ENCODE measurements at regions not wholly inside any gene's neighbourhood (a gene's known extent, or its start where the extent isn't known, plus 50 kb on each side); places are given as distances from the start of the nearest gene placed in this dataset.
"Not testable (repeated sequence)": the region's sequence is repeated elsewhere in the genome, so short reads cannot be mapped to it uniquely, and the experiment has no call there.

DNA sequence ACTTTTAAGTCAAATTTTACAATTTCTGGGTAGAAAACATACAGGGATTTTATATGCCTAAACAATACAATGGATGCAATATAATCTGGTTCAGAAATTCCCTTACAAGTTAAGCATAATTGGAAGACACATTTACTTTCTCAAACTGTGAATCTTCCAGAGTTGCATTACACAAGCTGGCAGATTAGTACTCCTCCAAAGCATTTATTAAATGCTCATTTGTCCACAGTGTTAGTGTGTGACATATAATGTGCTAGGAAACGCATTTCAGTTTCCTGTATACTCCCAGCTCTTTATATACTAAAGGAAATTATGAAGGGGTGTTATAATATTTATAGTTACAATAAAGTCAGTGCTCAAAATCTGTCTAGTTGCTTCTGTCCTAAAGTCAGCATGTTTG lies 239.0 kb upstream of the FIGN start:
- Histone ChIP-seq H3K36me3 (no peaks in the 10 kb centered on the region), H3K27ac (no peak overlapping the region), H3K4me3 (no peak overlapping the region), H3K27me3 (no peaks in the 10 kb centered on the region), H3K9me3 (no peaks in the 10 kb centered on the region), H3K4me1 (no peaks in the 10 kb centered on the region)
- TF ChIP-seq POLR2A (IDR thresholded peaks at IDR 0.05): no peak
- TF ChIP-seq, protein P1, sequence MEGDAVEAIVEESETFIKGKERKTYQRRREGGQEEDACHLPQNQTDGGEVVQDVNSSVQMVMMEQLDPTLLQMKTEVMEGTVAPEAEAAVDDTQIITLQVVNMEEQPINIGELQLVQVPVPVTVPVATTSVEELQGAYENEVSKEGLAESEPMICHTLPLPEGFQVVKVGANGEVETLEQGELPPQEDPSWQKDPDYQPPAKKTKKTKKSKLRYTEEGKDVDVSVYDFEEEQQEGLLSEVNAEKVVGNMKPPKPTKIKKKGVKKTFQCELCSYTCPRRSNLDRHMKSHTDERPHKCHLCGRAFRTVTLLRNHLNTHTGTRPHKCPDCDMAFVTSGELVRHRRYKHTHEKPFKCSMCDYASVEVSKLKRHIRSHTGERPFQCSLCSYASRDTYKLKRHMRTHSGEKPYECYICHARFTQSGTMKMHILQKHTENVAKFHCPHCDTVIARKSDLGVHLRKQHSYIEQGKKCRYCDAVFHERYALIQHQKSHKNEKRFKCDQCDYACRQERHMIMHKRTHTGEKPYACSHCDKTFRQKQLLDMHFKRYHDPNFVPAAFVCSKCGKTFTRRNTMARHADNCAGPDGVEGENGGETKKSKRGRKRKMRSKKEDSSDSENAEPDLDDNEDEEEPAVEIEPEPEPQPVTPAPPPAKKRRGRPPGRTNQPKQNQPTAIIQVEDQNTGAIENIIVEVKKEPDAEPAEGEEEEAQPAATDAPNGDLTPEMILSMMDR (IDR thresholded peaks at IDR 0.05): no peak
- no peak for DNase-seq
- intact Hi-C loops (cut with DNase I; ENCODE audit: low total_unique reads): no loop called here

DNA sequence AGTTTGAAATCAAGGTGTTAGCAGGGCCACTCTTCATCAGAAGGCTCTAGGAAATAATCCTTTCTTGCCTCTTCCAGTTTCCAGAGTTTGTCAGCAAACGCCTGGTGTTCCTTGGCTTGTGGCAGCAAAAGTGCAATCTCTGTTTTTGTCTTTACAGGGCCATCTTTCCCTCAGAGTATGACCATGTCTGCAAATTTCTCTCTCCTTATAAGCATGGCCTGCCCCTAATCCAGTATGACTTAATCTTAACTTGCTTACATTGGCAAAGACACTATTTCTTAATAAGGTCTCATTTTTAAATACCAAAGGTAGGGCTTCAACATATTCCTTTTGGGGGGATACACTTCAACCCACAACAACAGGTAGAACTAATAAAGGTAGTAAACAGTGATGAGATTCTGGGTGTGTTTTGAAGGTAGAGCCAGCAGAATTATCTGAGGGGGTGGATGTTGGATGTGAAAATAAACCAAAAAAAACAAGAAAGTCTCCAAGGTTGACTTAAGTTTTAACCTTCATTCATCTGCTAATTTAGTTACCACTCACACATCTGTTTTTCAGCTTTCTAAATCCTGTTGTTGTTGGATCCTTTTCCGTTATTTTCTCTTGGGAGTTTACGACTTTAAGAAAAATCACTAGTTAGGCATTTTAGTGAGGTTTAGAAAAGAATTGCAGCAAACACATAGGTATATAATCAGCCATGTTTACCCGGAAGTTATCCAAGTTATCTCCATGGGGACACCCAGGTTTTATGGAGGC lies 234.4 kb upstream of the FIGN start:
- TF ChIP-seq, protein P1 (IDR thresholded peaks at IDR 0.05): no peak
- TF ChIP-seq POLR2A (IDR thresholded peaks at IDR 0.05): no peak
- DNase-seq: no peak
- Histone ChIP-seq H3K27ac (no peak overlapping the region), H3K27me3 (no peaks in the 10 kb centered on the region), H3K4me1 (no peaks in the 10 kb centered on the region), H3K4me3 (no peak overlapping the region), H3K9me3 (no peaks in the 10 kb centered on the region), H3K36me3 (no peaks in the 10 kb centered on the region)
- intact Hi-C loops (cut with DNase I; ENCODE audit: low total_unique reads): no loop called here

DNA sequence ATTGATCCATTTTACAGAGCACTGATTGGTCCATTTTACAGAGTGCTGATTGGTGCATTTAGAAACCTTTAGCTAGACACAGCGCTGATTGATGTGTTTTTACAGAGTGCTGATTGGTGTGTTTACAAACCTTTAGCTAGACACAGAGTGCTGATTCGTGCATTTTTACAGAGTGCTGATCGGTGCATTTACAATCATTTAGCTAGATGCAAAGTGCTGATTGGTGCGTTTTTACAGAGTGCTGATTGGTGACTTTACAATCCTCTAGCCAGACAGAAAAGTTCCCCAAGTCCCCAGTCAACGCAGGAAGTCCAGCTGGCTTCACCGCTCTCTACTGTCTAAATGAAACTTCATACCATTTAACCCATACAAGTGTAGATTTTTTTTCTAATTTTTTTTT lies 228.5 kb upstream of the FIGN start:
- intact Hi-C loops (cut with DNase I; ENCODE audit: low total_unique reads); H3K9me3 ChIP-seq; H3K4me3 ChIP-seq; H3K36me3 ChIP-seq; H3K4me1 ChIP-seq; H3K27me3 ChIP-seq; DNase-seq; H3K27ac ChIP-seq: not testable (repeated sequence)

DNA sequence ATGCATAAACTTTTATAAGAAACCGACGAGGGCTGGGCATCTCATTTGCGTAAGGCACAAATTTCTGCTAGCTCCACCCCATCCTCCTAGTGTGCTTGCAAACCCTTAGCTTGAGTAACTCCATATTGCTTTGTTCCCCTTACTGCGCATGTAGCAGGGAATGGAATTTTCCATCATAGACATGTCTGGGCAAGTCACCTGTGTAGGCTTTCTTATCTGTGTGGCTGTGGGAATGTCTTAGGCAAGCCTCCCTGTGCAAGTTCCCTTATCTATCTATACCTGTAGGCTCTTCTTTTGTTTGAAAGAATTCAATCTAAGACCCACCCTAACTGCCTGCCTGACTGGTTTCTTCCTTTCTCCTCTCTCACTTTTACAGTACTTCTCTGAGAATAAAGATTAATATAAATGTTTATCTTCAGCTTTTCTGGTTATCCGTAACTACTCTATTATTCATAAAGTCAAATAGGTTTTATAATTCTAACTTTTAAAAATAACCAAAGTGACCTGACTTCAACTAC lies 217.6 kb upstream of the FIGN start:
- Histone ChIP-seq H3K4me1 (no peaks in the 10 kb centered on the region), H3K27ac (no peak overlapping the region), H3K4me3 (no peak overlapping the region), H3K36me3 (no peaks in the 10 kb centered on the region), H3K9me3 (no peaks in the 10 kb centered on the region), H3K27me3 (no peaks in the 10 kb centered on the region)
- no peak for TF ChIP-seq POLR2A (IDR thresholded peaks at IDR 0.05)
- TF ChIP-seq, protein P1 (IDR thresholded peaks at IDR 0.05): no peak
- intact Hi-C loops (cut with DNase I; ENCODE audit: low total_unique reads): no loop called here
- no peak for DNase-seq

DNA sequence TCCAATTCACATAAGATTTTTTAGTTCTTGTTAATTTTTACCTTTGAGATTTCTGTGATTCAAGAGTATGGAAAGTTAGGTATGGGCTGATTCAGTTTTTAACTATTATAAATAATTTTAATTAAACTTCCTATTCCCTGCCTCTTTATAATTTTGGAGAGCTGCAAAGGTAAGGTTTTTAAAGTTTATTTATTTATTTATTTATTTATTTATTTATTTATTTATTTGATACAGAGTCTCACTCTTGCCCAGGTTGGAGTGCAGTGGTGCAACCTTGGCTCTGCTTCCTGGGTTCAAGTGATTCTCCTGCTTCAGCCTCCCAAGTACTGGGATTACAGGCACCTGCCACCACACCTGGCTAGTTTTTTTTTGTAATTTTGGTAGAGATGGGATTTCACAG lies 215.5 kb upstream of the FIGN start:
- Histone ChIP-seq H3K36me3 (no peaks in the 10 kb centered on the region), H3K27ac (no peak overlapping the region), H3K9me3 (no peaks in the 10 kb centered on the region), H3K27me3 (no peaks in the 10 kb centered on the region), H3K4me1 (no peaks in the 10 kb centered on the region), H3K4me3 (no peak overlapping the region)
- no peak for TF ChIP-seq POLR2A (IDR thresholded peaks at IDR 0.05)
- TF ChIP-seq, protein P1 (IDR thresholded peaks at IDR 0.05): no peak
- intact Hi-C loops (cut with DNase I; ENCODE audit: low total_unique reads): no loop called here
- no peak for DNase-seq
